Daoy (cell line): ENCODE measurements at regions not wholly inside any gene's neighbourhood (a gene's known extent, or its start where the extent isn't known, plus 50 kb on each side); places are given as distances from the start of the nearest gene placed in this dataset.
A peak's percentile ranks its signal among the peaks of the same experiment; 100 is the strongest.

Source experiments
- DNase-seq: peaks from one replicate; pipeline ENCODE4 v3.0.0-alpha.2; 2015; ENCODE audit warnings: low read depth

DNA sequence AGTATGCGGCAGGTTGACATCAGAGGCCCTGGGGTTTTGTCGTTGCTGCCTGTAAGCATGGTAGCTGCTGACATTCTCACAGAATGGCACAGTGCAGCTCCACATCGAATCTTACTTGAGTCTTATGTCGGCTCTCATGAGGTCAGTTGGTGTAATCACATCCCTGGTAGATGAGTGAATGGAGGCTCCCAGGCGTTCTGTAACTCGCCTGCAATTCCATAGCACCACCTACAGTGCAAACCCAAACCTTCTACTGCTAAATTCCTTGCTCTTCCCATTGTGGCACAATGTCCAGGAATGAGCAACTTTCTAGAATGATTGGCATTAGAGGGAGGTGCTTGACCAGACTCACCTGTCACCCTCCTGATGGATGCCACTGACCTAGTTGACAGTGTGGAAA is 578.4 kb downstream of the CCDC171 start:
- DNase-seq, result peak; percentile 50

GRCh38 chr9:16132513-16132912 is 579.7 kb downstream of the CCDC171 start:
- no peak for DNase-seq

DNA sequence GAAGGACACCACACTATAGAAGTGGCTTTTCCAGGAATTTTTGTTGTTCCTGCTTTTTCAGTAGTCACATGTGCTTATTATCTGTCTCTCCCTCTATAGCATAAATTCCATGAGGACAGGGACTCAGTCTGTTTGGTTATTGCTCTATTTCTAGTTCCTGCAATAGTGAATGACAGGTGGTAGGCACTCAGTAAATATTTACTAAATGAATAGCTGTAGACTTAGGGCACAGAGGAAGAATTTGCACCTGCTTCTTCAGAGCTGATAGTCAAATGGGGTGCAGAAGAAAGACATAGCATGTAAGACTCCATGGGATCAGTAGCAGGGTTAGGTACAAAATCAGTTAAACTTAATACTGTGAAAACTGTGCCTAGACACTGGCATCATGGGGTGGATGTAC is 580.2 kb downstream of the CCDC171 start:
- no peak for DNase-seq

DNA sequence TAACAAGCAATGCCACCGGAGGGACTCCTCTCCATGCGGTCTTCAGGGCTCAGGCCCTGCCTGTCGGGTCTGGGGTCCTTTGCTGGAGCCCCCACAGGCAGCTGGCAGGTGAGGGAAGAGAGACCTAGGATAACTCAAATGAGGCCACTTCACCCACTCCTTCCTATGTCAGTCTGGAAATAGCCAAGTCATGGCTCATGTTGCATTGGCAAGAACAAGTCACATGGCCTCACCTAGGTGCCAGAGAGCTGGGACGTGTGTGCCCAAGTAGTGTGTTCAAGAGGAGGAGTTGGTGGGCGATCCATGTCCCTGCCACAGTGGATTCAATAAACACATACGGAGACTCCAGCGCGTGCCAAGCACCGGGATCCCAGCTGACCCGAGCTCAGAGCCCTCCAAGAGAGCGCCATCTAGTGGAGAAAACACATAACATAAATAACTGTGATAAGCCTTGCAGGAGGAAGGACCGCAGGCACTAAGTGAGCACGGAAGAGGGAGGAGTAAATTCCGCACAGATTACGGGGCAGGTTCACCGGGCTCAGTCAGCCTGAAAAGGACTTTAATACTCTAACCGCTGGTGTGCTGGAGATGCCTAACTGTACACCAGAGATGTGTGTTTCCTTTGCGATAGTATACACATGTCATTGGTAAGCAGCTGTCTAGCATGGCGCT is 580.8 kb downstream of the CCDC171 start:
- peak; percentile 81 for DNase-seq

- DNase-seq, result no peak
Observed at GRCh38 chr9:16134351-16134750, 581.5 kb downstream of the CCDC171 start.

DNA sequence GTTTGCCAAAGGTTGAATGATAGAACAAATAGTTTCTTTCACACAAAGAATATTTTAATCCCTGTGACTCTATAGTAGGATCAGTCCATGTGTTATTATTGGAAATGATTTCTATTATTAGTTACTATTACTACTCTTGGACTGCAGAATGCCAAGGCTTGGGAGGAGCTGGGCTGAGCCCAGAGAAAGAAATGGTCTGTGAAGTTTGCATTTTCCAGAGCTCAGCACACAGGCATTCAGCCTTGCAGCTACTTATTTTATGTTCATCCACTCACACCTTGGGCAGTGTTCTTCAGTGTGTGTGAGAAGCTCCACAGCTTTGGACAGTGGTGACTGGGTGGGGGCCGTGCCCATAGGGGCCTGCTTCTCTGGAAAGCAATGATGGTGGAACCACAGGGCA is 583.1 kb downstream of the CCDC171 start:
- DNase-seq, result no peak

GRCh38 chr9:16136451-16136850 is 583.6 kb downstream of the CCDC171 start:
- DNase-seq, result no peak

GRCh38 chr9:16136961-16137360 is 584.1 kb downstream of the CCDC171 start:
- no peak for DNase-seq

GRCh38 chr9:16138561-16139491 is 586.0 kb downstream of the CCDC171 start:
- DNase-seq, result peak; percentile 65

DNA sequence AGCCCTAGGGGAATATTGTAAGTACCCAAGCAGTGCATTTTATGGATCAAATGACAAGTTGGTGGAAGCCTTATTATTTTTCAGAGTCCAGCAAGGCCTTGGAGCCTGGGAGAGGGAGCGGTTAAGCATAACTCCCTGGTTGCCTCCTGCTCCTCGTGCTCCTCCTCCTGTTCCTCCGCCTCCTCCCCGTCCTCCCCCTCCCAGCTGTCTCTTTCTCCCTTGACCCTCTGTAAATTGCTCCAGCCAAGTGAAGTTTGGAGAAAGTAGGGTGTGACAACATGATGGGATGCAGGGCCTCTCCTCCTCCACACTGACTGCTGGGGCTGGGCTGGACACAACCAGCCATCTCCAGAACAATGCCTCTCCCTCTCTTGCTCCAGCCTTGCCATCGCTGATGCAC is 586.9 kb downstream of the CCDC171 start:
- DNase-seq, result no peak

DNA sequence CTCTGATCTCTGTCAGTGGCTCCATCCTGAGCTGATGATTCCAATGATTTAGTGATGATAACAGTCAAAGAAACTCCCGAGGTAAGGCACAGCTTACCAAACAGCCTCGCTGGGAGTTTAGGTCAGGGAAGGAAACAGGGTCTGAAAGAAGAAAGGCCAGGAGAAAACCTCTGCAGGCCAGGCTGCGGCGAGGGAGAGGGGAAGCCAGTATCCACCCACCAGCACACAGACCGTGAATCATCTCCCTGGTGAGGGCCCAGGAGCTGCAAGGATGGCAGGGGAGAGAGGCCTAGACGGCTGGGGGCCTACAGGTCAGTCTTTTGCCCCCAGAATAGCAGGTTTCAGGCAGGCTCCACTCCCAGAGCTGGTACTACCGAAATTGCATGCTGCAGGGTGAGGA is 590.5 kb downstream of the CCDC171 start:
- no peak for DNase-seq

DNA sequence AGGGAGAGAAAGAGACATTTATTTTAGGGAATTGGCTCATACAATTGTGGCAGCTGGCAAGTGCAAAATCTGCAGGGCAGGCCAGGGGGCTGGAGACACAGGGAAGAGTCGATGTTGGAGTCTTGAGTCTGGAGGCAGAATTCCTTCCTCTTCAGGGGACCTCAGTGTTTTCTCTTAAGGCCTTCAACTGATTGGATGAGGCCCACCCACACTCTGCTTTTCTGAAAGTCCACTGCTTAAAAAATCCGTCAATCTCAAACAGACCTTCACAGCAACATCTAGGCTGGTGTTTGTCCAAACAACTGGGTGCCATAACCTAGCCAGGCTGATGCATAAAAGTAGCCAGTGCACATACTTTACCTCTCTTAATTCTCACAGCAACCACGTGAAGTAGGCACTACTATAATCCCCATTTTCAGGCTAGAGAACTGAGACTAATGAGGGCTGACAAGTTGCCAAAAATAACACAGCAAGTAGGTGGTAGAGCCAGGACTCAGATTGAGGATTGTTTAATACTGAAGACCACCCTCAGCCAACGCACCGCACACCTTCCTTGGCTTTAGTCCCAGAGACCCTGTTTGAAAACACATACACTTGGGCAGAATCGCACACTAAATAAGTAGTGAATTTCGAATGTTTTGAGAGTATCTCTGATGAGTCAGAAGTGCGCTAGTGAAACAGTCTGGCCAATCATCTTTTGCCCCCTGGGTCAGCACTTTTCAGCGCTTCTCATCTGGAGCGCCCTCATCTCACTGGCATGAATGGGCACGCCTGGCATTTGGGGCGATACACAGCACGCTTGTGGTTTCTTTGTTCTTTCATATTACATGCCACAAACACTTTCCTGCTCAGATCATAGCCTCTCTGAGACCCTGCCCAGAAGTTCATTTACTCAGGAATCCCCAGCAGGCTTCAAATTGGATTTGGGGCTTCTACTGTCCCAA is 591.4 kb downstream of the CCDC171 start:
- DNase-seq, result peak; percentile 24

GRCh38 chr9:16145196-16145950 is 592.5 kb downstream of the CCDC171 start:
- no peak for DNase-seq

DNA sequence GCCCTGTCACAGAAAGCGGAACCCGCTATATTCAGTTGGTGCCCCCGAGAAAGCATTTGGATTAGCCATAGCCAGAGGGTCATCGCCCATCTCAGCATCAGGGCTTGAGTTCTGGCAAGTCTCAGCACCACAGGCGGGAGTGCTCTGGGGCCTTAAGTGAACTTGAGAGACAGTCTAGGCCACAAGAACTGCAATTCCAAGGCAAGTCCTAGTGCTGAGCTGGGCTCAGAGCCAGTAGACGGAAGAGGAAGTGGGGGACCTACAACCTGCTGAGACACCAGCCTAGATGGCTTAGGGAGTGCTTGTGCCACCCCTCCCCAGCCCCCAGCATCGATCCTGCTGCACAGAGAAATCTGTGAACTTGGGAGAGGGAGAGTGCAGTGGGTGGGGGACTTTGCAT is 594.9 kb downstream of the CCDC171 start:
- DNase-seq, result no peak

- no peak for DNase-seq
Observed at GRCh38 chr9:16150501-16150900, 597.7 kb downstream of the CCDC171 start.

DNA sequence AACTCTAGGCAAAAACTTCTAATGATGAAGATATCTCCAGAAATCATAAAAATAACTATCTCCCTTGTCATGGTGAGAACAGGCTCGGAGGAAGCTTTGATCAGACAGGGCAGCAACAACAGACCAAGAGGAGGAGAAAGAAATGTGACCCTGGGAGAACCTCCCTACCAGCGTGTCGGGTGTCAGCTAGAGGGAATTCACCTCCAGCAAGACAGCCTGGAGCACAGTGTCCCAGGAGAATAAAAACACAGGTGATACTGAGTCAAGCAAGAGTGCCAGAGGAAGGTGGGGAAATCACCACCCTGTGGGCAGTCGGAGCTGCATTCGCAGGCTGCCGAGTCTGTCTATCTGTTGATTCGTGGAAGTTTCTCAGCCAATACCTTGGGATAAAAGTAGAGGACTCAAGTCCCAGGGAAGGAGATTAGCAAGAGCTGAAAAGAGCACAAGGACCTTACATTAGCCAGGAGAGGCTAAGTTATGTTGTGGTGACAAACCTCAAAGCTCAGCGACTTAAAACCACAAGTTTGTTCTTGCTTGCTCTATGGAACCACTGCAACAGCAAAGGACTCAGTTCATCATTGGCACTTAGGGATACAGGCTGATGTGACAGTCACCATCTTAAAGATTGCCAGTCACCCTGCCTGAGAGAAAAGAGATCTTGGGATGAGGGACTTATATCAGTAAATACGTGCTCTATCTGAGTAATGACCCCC is 598.3 kb downstream of the CCDC171 start:
- DNase-seq, result no peak

- DNase-seq, result no peak
Observed at GRCh38 chr9:16152276-16153101, 599.6 kb downstream of the CCDC171 start.

DNA sequence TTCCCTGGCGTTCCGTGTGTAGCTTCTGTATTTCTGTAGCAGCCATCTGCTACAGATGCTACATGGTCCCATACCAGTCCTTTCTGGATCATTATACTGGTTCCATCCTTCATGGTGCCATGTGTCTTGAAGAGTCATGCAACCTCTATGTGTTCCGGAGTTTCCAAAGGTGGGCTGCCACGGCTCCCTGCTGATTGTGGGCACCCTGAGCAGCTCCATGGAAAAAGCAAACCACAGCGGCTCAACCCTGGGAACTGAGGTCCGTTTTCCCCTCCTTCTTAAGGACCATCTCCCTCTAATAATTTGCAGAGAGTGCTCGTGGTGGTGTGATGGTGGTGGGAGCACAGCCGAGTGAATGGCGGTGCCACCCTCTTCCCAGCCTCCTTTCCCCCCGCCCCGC is 600.4 kb downstream of the CCDC171 start:
- no peak for DNase-seq

DNA sequence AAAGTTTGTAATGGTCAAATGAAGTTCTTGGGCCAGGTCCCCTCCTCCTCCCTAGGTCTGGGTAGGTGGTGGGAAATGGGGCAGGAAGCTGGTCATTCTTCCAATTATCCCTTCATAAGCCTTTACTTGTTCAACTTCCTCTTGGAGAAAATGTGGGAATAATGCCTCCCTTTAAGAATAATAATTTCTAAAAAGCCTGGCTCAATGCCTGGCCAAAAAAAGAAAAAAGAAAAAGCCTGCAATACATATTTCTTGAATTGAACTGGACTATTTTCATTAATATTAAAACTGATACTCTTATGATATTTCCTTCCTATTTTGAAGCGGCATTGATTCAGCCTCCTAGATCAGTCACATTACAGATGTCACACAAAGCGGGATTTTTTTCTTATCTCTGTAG is 600.9 kb downstream of the CCDC171 start:
- DNase-seq, result no peak
